ENCODE measurements at regions not wholly inside any gene's neighbourhood (a gene's known extent, or its start where the extent isn't known, plus 50 kb on each side); places are given as distances from the start of the nearest gene placed in this dataset.

DNA sequence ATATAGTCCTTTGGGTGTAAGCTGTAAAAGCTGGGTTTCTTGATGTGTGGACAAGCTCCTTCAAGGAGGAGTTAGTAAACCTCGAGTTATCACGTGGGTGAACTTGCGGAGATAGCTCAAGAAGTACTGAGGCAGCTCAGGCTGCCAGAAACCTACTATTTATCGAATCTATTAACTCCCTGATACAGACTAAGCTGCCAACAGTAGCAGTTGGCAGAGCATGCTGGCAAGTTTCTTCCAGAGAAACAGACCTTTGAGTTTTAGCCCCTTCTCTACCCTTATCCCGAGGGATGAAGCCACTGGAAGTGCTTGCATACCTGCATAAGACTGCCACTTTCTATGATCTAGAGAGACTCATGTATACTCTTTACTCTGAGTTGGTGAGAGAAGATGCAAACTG is 624.5 kb upstream of the USP24 start:
- H3K36me3 ChIP-seq (ENCODE audit: control insufficient read depth in 1 of 2, insufficient read depth in 2 of 2, low read length in 2 of 2) = no peaks in the 10 kb centered on the region
- no peak overlapping the region for H3K27ac ChIP-seq (ENCODE audit: low read depth, low read length)
- no peak overlapping the region for H3K9ac ChIP-seq (ENCODE audit: low read depth in 1 of 2, low read length in 2 of 2)
- H3K9me3 ChIP-seq (ENCODE audit: control insufficient read depth in 1 of 2, low read length in 2 of 2) = no peaks in the 10 kb centered on the region
- no peaks in the 10 kb centered on the region for H3K27me3 ChIP-seq (ENCODE audit: control insufficient read depth in 1 of 2, insufficient read depth in 2 of 2, low read length in 2 of 2)
- H3K4me1 ChIP-seq (ENCODE audit: control insufficient read depth in 1 of 2, insufficient read depth in 2 of 2, low read length in 2 of 2) = no peaks in the 10 kb centered on the region
- H3K4me3 ChIP-seq (ENCODE audit: low read depth in 1 of 2, low read length in 2 of 2) = no peak overlapping the region

DNA sequence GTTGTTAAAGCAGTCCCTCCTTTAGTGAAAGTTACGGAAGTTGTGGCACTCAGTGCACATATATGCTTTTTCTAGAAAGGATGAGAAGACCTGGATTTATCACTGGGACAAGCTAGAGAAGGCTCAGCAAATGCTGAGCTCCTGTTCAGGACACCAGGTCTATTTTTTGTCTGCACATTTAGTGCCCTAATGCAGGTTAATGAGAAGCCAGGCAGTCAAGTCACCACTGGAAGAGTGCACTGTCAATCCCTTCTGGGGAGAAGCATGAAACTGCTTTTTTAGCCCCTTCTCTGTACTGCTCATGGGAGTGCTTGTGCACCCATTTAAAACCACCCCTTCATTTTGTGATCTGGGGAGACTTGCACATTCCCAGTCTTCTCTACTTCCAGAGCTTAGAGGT is 624.1 kb upstream of the USP24 start:
- Histone ChIP-seq H3K27me3 (ENCODE audit: control insufficient read depth in 1 of 2, insufficient read depth in 2 of 2, low read length in 2 of 2) (no peaks in the 10 kb centered on the region), H3K4me3 (ENCODE audit: low read depth in 1 of 2, low read length in 2 of 2) (no peak overlapping the region), H3K9ac (ENCODE audit: low read depth in 1 of 2, low read length in 2 of 2) (no peak overlapping the region), H3K27ac (ENCODE audit: low read depth, low read length) (no peak overlapping the region), H3K9me3 (ENCODE audit: control insufficient read depth in 1 of 2, low read length in 2 of 2) (no peaks in the 10 kb centered on the region), H3K4me1 (ENCODE audit: control insufficient read depth in 1 of 2, insufficient read depth in 2 of 2, low read length in 2 of 2) (no peaks in the 10 kb centered on the region), H3K36me3 (ENCODE audit: control insufficient read depth in 1 of 2, insufficient read depth in 2 of 2, low read length in 2 of 2) (no peaks in the 10 kb centered on the region)

DNA sequence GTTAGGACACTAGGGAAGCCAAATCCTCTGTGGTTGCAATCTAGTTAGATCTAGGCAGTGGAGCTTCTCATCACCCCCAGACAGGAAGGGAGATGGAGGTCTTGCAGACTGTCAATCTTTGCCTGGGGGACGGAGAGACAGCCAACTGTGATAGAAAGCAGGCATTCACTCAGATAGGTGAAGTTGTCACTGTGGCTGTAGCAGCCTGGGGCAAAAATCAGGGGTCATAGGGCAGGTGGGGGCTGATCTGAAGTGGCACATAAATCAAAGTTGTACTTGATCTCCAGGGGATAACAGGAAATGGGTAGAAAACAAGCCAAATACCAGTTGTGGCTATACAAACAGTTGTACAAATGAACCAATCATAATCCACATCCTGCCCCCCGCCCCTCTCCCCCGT is 620.9 kb upstream of the USP24 start:
- Histone ChIP-seq H3K4me3 (ENCODE audit: low read depth in 1 of 2, low read length in 2 of 2) (no peak overlapping the region), H3K27ac (ENCODE audit: low read depth, low read length) (no peak overlapping the region), H3K27me3 (ENCODE audit: control insufficient read depth in 1 of 2, insufficient read depth in 2 of 2, low read length in 2 of 2) (no peaks in the 10 kb centered on the region), H3K36me3 (ENCODE audit: control insufficient read depth in 1 of 2, insufficient read depth in 2 of 2, low read length in 2 of 2) (no peaks in the 10 kb centered on the region), H3K9ac (ENCODE audit: low read depth in 1 of 2, low read length in 2 of 2) (no peak overlapping the region), H3K4me1 (ENCODE audit: control insufficient read depth in 1 of 2, insufficient read depth in 2 of 2, low read length in 2 of 2) (no peaks in the 10 kb centered on the region), H3K9me3 (ENCODE audit: control insufficient read depth in 1 of 2, low read length in 2 of 2) (no peaks in the 10 kb centered on the region)

DNA sequence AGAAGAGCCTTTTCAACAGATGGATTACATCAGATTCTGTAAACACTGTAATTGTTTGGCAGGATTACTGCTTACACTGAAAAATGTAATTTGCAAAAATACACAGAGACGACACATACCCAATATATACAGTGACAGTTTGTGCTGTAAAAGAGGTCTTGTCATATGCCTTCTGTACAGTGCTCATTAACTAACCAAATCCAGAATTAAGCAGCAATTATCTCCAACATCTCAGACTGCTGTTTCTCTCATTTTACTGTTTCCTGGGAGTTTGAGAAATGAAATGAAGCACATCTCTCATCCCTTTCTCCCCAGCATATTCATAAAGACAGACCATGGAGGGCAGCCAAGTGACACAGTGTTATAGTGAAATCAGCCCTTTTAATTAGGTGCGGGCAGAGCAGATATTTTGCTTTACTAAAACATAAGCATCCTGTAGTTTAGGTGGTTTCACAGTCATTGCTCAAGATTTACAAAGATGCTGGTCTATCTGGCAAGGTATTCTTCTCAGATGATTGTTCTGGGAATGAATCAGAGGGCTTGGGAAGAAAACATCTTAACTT is 618.4 kb upstream of the USP24 start:
- Histone ChIP-seq H3K4me3 (ENCODE audit: low read depth in 1 of 2, low read length in 2 of 2) (no peak overlapping the region), H3K4me1 (ENCODE audit: control insufficient read depth in 1 of 2, insufficient read depth in 2 of 2, low read length in 2 of 2) (no peaks in the 10 kb centered on the region), H3K9me3 (ENCODE audit: control insufficient read depth in 1 of 2, low read length in 2 of 2) (no peaks in the 10 kb centered on the region), H3K9ac (ENCODE audit: low read depth in 1 of 2, low read length in 2 of 2) (no peak overlapping the region), H3K27ac (ENCODE audit: low read depth, low read length) (no peak overlapping the region), H3K36me3 (ENCODE audit: control insufficient read depth in 1 of 2, insufficient read depth in 2 of 2, low read length in 2 of 2) (no peaks in the 10 kb centered on the region), H3K27me3 (ENCODE audit: control insufficient read depth in 1 of 2, insufficient read depth in 2 of 2, low read length in 2 of 2) (no peaks in the 10 kb centered on the region)

DNA sequence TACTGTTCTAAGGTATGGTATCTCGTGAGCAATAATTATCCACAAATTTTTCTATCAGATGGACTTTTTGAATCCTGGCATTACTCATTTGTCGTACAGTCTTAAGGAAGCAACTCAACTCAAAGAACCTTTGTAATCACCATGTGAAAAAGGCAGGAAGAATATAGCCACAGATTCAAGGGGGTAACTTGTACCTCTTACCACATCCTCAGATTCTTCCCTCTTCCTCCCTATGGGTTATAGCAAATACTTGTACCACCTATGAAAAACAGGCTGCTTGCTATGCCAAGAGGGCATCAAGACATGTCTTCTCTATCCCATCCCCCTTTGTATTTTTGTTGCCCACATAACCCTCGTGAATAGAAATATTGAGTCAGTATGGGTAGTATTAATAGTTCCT is 616.6 kb upstream of the USP24 start:
- Histone ChIP-seq H3K27me3 (ENCODE audit: control insufficient read depth in 1 of 2, insufficient read depth in 2 of 2, low read length in 2 of 2) (no peaks in the 10 kb centered on the region), H3K4me1 (ENCODE audit: control insufficient read depth in 1 of 2, insufficient read depth in 2 of 2, low read length in 2 of 2) (no peaks in the 10 kb centered on the region), H3K4me3 (ENCODE audit: low read depth in 1 of 2, low read length in 2 of 2) (no peak overlapping the region), H3K9me3 (ENCODE audit: control insufficient read depth in 1 of 2, low read length in 2 of 2) (no peaks in the 10 kb centered on the region), H3K36me3 (ENCODE audit: control insufficient read depth in 1 of 2, insufficient read depth in 2 of 2, low read length in 2 of 2) (no peaks in the 10 kb centered on the region), H3K27ac (ENCODE audit: low read depth, low read length) (no peak overlapping the region), H3K9ac (ENCODE audit: low read depth in 1 of 2, low read length in 2 of 2) (no peak overlapping the region)

DNA sequence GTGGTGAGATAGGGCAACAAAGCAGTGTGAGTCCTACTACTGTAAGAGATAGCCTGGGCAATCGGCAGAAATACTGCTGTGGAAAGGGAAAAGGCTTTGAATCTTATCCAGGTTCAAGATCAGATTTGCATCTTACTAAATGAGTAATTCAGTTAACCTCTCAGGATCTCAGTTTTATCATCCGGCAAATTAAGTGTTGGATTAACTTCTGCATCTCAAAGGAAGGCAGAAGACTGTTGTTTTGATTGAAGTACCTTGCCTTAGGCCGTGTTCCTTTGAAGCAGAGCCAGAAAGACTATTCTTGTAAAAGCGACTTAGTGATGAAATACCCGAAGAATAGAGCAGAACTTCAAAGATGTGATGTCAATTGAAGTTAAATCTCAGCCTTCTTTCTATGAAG is 612.9 kb upstream of the USP24 start:
- no peak overlapping the region for H3K4me3 ChIP-seq (ENCODE audit: low read depth in 1 of 2, low read length in 2 of 2)
- no peaks in the 10 kb centered on the region for H3K9me3 ChIP-seq (ENCODE audit: control insufficient read depth in 1 of 2, low read length in 2 of 2)
- no peak overlapping the region for H3K27ac ChIP-seq (ENCODE audit: low read depth, low read length)

DNA sequence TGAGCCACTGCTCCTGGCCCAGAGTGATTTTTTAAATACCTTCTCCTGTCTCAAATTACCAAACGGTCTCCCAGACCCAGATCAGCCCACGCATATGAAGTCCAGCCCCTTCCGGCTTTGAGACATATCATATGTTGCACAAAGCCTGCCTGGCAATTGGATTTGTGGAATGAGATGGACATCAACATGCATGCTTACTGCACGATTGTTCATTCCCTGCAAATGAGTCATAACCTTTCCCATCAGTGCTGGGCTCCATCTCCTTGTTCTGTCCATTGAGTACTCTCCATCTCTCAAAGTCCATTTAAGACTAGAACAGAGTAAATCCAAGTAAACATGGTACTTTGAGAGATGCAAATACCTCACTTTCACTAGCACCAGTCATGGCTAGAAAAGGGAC is 612.2 kb upstream of the USP24 start:
- no peaks in the 10 kb centered on the region for H3K4me1 ChIP-seq (ENCODE audit: control insufficient read depth in 1 of 2, insufficient read depth in 2 of 2, low read length in 2 of 2)
- H3K9ac ChIP-seq (ENCODE audit: low read depth in 1 of 2, low read length in 2 of 2) = no peak overlapping the region
- no peaks in the 10 kb centered on the region for H3K27me3 ChIP-seq (ENCODE audit: control insufficient read depth in 1 of 2, insufficient read depth in 2 of 2, low read length in 2 of 2)
- H3K27ac ChIP-seq (ENCODE audit: low read depth, low read length) = no peak overlapping the region
- no peaks in the 10 kb centered on the region for H3K9me3 ChIP-seq (ENCODE audit: control insufficient read depth in 1 of 2, low read length in 2 of 2)
- H3K4me3 ChIP-seq (ENCODE audit: low read depth in 1 of 2, low read length in 2 of 2) = no peak overlapping the region
- H3K36me3 ChIP-seq (ENCODE audit: control insufficient read depth in 1 of 2, insufficient read depth in 2 of 2, low read length in 2 of 2) = no peaks in the 10 kb centered on the region

More for the DNA sequence above, 612.9 kb upstream of the USP24 start:
- Histone ChIP-seq H3K27me3 (ENCODE audit: control insufficient read depth in 1 of 2, insufficient read depth in 2 of 2, low read length in 2 of 2) (no peaks in the 10 kb centered on the region), H3K9ac (ENCODE audit: low read depth in 1 of 2, low read length in 2 of 2) (no peak overlapping the region), H3K36me3 (ENCODE audit: control insufficient read depth in 1 of 2, insufficient read depth in 2 of 2, low read length in 2 of 2) (no peaks in the 10 kb centered on the region), H3K4me1 (ENCODE audit: control insufficient read depth in 1 of 2, insufficient read depth in 2 of 2, low read length in 2 of 2) (no peaks in the 10 kb centered on the region)

DNA sequence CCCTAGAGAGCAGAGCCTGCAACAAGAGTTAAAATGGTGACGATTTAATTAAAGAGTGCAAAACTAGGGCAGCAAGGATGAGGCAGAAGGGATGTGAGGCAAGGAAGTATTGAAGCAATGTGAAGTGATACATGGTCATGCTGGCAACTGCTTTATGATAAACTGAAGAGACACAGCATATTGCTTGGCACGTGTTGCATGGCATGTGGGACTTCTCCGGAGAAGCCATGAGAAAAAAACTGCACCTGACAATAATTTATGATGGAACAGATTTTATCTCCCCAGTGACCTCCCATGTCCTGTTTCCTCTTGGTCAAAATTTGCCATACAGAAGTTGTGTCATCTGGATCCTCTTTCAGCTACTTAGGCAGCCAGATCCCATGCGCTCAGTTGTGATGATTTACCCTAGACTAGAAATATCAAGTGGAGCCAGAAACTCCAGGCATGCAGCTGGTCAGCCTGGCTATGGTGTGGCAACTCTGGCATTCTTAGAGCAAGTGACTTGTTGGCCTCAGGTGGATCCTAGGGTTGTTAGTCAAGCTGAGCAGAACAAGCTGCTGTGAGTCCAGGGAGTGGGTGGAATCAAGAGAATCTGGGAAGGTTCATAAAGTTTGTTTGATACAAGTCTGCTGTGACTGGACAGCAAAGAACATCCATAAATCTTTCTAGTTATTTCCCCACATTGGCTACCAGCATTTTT is 611.4 kb upstream of the USP24 start:
- no peak overlapping the region for H3K4me3 ChIP-seq (ENCODE audit: low read depth in 1 of 2, low read length in 2 of 2)
- no peak overlapping the region for H3K9ac ChIP-seq (ENCODE audit: low read depth in 1 of 2, low read length in 2 of 2)
- no peaks in the 10 kb centered on the region for H3K4me1 ChIP-seq (ENCODE audit: control insufficient read depth in 1 of 2, insufficient read depth in 2 of 2, low read length in 2 of 2)
- H3K27me3 ChIP-seq (ENCODE audit: control insufficient read depth in 1 of 2, insufficient read depth in 2 of 2, low read length in 2 of 2) = no peaks in the 10 kb centered on the region
- no peaks in the 10 kb centered on the region for H3K9me3 ChIP-seq (ENCODE audit: control insufficient read depth in 1 of 2, low read length in 2 of 2)
- H3K36me3 ChIP-seq (ENCODE audit: control insufficient read depth in 1 of 2, insufficient read depth in 2 of 2, low read length in 2 of 2) = no peaks in the 10 kb centered on the region
- no peak overlapping the region for H3K27ac ChIP-seq (ENCODE audit: low read depth, low read length)

DNA sequence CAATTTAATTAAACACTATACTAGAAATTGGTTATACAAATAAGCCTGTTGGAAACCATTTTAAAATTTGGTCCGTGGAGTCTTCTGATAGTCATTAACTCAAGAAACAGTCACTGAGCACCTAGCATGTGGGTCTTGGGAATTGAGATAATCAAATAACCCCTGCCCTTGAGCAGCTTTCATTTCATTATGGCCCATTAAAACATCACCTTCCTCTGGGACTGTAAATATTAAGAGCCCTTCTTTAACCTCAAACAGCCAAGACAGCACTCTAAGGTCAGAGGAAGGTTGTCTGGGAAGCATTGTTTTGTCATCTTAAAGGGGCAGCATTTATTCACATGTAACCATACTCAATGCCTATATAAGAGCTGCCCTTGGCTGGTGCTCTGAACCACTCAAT is 610.3 kb upstream of the USP24 start:
- Histone ChIP-seq H3K4me1 (ENCODE audit: control insufficient read depth in 1 of 2, insufficient read depth in 2 of 2, low read length in 2 of 2) (no peaks in the 10 kb centered on the region), H3K27ac (ENCODE audit: low read depth, low read length) (no peak overlapping the region), H3K4me3 (ENCODE audit: low read depth in 1 of 2, low read length in 2 of 2) (no peak overlapping the region), H3K9me3 (ENCODE audit: control insufficient read depth in 1 of 2, low read length in 2 of 2) (no peaks in the 10 kb centered on the region), H3K36me3 (ENCODE audit: control insufficient read depth in 1 of 2, insufficient read depth in 2 of 2, low read length in 2 of 2) (no peaks in the 10 kb centered on the region), H3K9ac (ENCODE audit: low read depth in 1 of 2, low read length in 2 of 2) (no peak overlapping the region), H3K27me3 (ENCODE audit: control insufficient read depth in 1 of 2, insufficient read depth in 2 of 2, low read length in 2 of 2) (no peaks in the 10 kb centered on the region)

DNA sequence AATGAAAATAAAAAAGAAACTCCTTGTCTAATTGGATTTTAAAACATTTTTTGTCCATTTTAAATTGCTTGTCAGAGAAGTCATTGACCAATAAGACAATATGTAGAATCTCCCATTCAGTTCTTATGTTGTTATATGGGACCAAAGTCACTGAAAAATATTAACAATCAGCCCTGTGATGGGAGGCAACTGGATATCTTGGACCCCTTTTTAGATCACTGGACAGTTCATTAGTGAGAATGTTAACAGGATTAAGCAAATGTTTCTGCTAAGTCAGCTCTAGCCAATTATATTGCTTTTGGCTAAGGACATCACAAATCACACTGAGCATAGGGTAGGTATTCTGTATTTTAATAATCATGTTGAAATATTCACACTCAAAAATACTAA is 609.1 kb upstream of the USP24 start:
- H3K4me1 ChIP-seq (ENCODE audit: control insufficient read depth in 1 of 2, insufficient read depth in 2 of 2, low read length in 2 of 2) = no peaks in the 10 kb centered on the region

More for the DNA sequence above, 609.1 kb upstream of the USP24 start:
- Histone ChIP-seq H3K4me3 (ENCODE audit: low read depth in 1 of 2, low read length in 2 of 2) (no peak overlapping the region), H3K9ac (ENCODE audit: low read depth in 1 of 2, low read length in 2 of 2) (no peak overlapping the region), H3K27ac (ENCODE audit: low read depth, low read length) (no peak overlapping the region), H3K27me3 (ENCODE audit: control insufficient read depth in 1 of 2, insufficient read depth in 2 of 2, low read length in 2 of 2) (no peaks in the 10 kb centered on the region), H3K36me3 (ENCODE audit: control insufficient read depth in 1 of 2, insufficient read depth in 2 of 2, low read length in 2 of 2) (no peaks in the 10 kb centered on the region), H3K9me3 (ENCODE audit: control insufficient read depth in 1 of 2, low read length in 2 of 2) (no peaks in the 10 kb centered on the region)
